ENCODE measurements at regions not wholly inside any gene's neighbourhood (a gene's known extent, or its start where the extent isn't known, plus 50 kb on each side); places are given as distances from the start of the nearest gene placed in this dataset.

- H3K4me2 ChIP-seq, result no peak overlapping the region
- no peaks in the 10 kb centered on the region for H3K9me3 Mint-ChIP-seq
- no peaks in the 10 kb centered on the region for H3K27me3 ChIP-seq (ENCODE audit: insufficient read depth)
- H3K27ac ChIP-seq (ENCODE audit: low read depth), result no peak overlapping the region
- no peaks in the 10 kb centered on the region for H4K20me1 ChIP-seq (replicated peaks; ENCODE audit: insufficient read depth)
- no peak overlapping the region for H3K27ac Mint-ChIP-seq
- no peak overlapping the region for H3K4me3 ChIP-seq
- H2AFZ ChIP-seq, result no peak overlapping the region
- H3K36me3 Mint-ChIP-seq (ENCODE audit: low read depth), result no peaks in the 10 kb centered on the region
- no peak for DNase-seq (ENCODE audit: low spot score)
- no peaks in the 10 kb centered on the region for H3K9me2 ChIP-seq (ENCODE audit: insufficient read depth)
- no peak overlapping the region for H3K4me3 Mint-ChIP-seq
- H3K27me3 Mint-ChIP-seq (ENCODE audit: insufficient read depth, low read depth, poor library complexity), result no peaks in the 10 kb centered on the region
- no peaks in the 10 kb centered on the region; the same call in 1 of the 2 replicates for H3K4me1 ChIP-seq (ENCODE audit: insufficient read depth)
- no peaks in the 10 kb centered on the region for H3K79me2 ChIP-seq (replicated peaks; ENCODE audit: insufficient read depth)
- no peaks in the 10 kb centered on the region for H3F3A ChIP-seq (replicated peaks; ENCODE audit: low read depth)
- H3K36me3 ChIP-seq (ENCODE audit: insufficient read depth), result no peaks in the 10 kb centered on the region
- H3K4me1 Mint-ChIP-seq, result no peaks in the 10 kb centered on the region; the same call in 2 of the 3 replicates
- no peak for TF ChIP-seq REST (IDR thresholded peaks at IDR 0.05; ENCODE audit: unreplicated experiment)
- TF ChIP-seq ETS1 (IDR thresholded peaks at IDR 0.05), result no peak
- TF ChIP-seq STAT1 (IDR thresholded peaks at IDR 0.05; ENCODE audit: unreplicated experiment), result no peak
- TF ChIP-seq EZH2phosphoT487 (IDR thresholded peaks at IDR 0.05; ENCODE audit: unreplicated experiment), result no peak
- TF ChIP-seq NANOG (IDR thresholded peaks at IDR 0.05; ENCODE audit: borderline replicate concordance), result no peak
- TF ChIP-seq POLR2AphosphoS5 (IDR thresholded peaks at IDR 0.05; ENCODE audit: low read depth), result no peak
- no peak for TF ChIP-seq JUNB (IDR thresholded peaks at IDR 0.05; ENCODE audit: unreplicated experiment)
- TF ChIP-seq CTCF (conservative IDR thresholded peaks at IDR 0.05; ENCODE audit: low read depth in 2 of 2), result no peak
- no peak for TF ChIP-seq CREB1 (CRISPR knock-in tag; IDR thresholded peaks at IDR 0.05; ENCODE audit: low read depth)
- TF ChIP-seq ZNF114 (CRISPR knock-in tag; IDR thresholded peaks at IDR 0.05), result no peak
- TF ChIP-seq ZNF462 (CRISPR knock-in tag; IDR thresholded peaks at IDR 0.05), result no peak
- no peak for TF ChIP-seq EZH2 (IDR thresholded peaks at IDR 0.05; ENCODE audit: low read depth, unreplicated experiment)
- TF ChIP-seq ZNF331 (CRISPR knock-in tag; IDR thresholded peaks at IDR 0.05; ENCODE audit: low read depth), result no peak
- no peak for ATAC-seq
Measured at GRCh38 chr9:73090214-73090613, 61.5 kb upstream of the ANXA1 start.
